LNCaP clone FGC (cell line): ENCODE measurements at regions not wholly inside any gene's neighbourhood (a gene's known extent, or its start where the extent isn't known, plus 50 kb on each side); places are given as distances from the start of the nearest gene placed in this dataset.
"Not testable (repeated sequence)": the region's sequence is repeated elsewhere in the genome, so short reads cannot be mapped to it uniquely, and the experiment has no call there.

Experiments used
- DNase-seq: peaks from one replicate; pipeline ENCODE4 v3.0.0-alpha.2; 2011; ENCODE audit warnings: low read depth
- H3K4me3 ChIP-seq: 2 replicates; pipeline ENCODE4 v1.5.1; 2011; ENCODE audit warnings: mild to moderate bottlenecking, low read depth, low read length, control low read depth
- CTCF ChIP-seq: IDR thresholded peaks from 2 replicates; pipeline ENCODE4 v1.5.1; 2012; ENCODE audit warnings: mild to moderate bottlenecking; ENCODE audit not compliant: control insufficient read depth, insufficient read depth; ENCODE audit errors: extremely low read depth

DNA sequence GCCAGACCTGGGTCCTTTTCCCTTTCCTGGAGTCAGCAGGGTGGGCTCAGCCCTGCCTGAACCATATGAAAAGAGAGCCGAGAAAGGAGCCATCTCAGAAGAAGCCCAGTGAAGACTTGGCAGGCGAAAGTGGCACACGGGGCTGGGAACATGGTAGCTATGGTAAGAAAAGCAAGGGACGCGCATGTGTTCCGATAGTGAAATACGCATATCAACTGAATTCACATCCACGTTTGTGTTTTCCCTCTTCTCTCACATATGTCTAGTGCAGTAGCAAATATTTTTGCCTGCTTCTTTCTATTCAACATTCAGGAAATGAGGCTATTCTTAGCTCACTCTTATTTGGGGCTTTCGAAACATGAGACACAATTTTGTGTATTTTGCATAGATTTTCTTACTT is 54.1 kb upstream of the PEG3 start:
- no peak for TF ChIP-seq CTCF
- no peak for DNase-seq
- H3K4me3 ChIP-seq: no peak overlapping the region

GRCh38 chr19:56896095-56896494 is 55.6 kb upstream of the PEG3 start:
- H3K4me3 ChIP-seq: no peak overlapping the region
- TF ChIP-seq CTCF: no peak
- DNase-seq: no peak

- TF ChIP-seq CTCF: no peak
- DNase-seq: no peak
Observed at GRCh38 chr19:56899943-56900342, 59.4 kb upstream of the PEG3 start.

GRCh38 chr19:56900573-56901097 is 60.1 kb upstream of the PEG3 start:
- TF ChIP-seq CTCF: no peak
- no peak for DNase-seq
- H3K4me3 ChIP-seq: no peak overlapping the region

More at GRCh38 chr19:56899943-56900342, 59.4 kb upstream of the PEG3 start:
- H3K4me3 ChIP-seq: no peak overlapping the region

DNA sequence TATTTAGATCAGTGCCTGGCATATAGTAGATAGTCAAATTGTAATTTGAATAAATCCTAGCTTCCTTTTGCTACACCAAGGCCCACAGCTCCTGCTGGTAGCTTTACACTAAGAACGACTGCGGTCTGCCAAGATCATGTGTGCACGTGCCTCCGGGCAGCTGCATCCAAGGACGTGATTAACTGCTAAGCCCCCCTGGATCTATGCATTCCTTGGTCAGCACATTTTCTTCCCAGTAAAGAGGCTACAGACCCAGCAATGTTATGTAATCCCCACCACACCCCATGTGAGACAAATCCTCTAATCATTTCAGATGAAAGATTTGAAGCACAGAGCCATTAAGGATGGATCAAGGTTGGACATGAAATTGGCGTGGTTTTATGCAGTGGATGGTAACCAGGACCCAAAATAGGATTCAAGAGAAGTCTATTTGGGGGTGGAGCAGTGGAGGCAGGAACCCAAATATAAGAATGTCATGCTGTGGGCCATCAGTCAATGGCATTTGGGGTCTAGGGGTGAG is 65.2 kb upstream of the PEG3 start:
- DNase-seq: no peak
- TF ChIP-seq CTCF: no peak
- no peak overlapping the region for H3K4me3 ChIP-seq

- H3K4me3 ChIP-seq: no peak overlapping the region
- DNase-seq: no peak
- TF ChIP-seq CTCF: no peak
Observed at GRCh38 chr19:56912401-56913112, 72.0 kb upstream of the PEG3 start.

GRCh38 chr19:56913113-56913455 is 72.6 kb upstream of the PEG3 start:
- DNase-seq, H3K4me3 ChIP-seq: not testable (repeated sequence)
